Stomach (tissue), 8 donors: ENCODE measurements at regions not wholly inside any gene's neighbourhood (a gene's known extent, or its start where the extent isn't known, plus 50 kb on each side); places are given as distances from the start of the nearest gene placed in this dataset.

Experiments used
- DNase-seq, 2 donors: peaks; one replicate each; pipeline versions ENCODE4 v3.0.0 to v3.0.0-alpha.2; 2013 to 2019
- H3K27ac ChIP-seq, 5 donors: fragments of 200-600 bp in 4 of 5; sonication (generic) in 4 of 5; one replicate each; pipeline ENCODE4 v1.5.1; 2013 to 2019; ENCODE audit warnings: mild to moderate bottlenecking in 1 of 5, moderate library complexity in 1 of 5
- H3K27me3 ChIP-seq, 3 donors: fragments of 200-600 bp; sonication (generic); one replicate each; pipeline ENCODE4 v1.5.1; 2017 to 2019; ENCODE audit warnings: mixed run types in 1 of 3
- H3K36me3 ChIP-seq, 4 donors: fragments of 200-600 bp; sonication (generic); 1 replicate in 3 of 4; 2 replicates in 1 of 4; pipeline ENCODE4 v1.5.1; 2016 to 2019
- H3K4me1 ChIP-seq, 4 donors: fragments of 200-600 bp; sonication (generic); one replicate each; pipeline ENCODE4 v1.5.1; 2016 to 2019
- H3K4me3 ChIP-seq, 4 donors: fragments of 200-600 bp; sonication (generic) in 3 of 4; one replicate each; pipeline ENCODE4 v1.5.1; 2016 to 2019; ENCODE audit warnings: mild to moderate bottlenecking in 1 of 4
- H3K9me3 ChIP-seq, 4 donors: fragments of 200-600 bp; sonication (generic); one replicate each; pipeline ENCODE4 v1.5.1; 2016 to 2019
- CTCF ChIP-seq, 7 experiments: fragments of 450-650 bp in 4 of 7; fragments of 200-600 bp in 3 of 7; sonication (generic) in 3 of 7; IDR thresholded peaks; one replicate each; pipeline ENCODE4 v1.5.1; 2016 to 2019; ENCODE audit warnings: antibody characterized with exemption in 7 of 7, control low read depth in 2 of 7, mild to moderate bottlenecking in 1 of 7
- EP300 ChIP-seq: sonication (generic); formaldehyde crosslinking; IDR thresholded peaks from one replicate; pipeline ENCODE4 v1.6.1; 2017; ENCODE audit warnings: antibody characterized with exemption
- POLR2A ChIP-seq, 4 donors: fragments of 450-650 bp; IDR thresholded peaks; one replicate each; pipeline ENCODE4 v1.6.1; 2016; ENCODE audit warnings: antibody characterized with exemption in 4 of 4, control low read depth in 2 of 4, mild to moderate bottlenecking in 1 of 4, moderate library complexity in 1 of 4
- POLR2AphosphoS5 ChIP-seq, 3 donors: sonication (generic); formaldehyde crosslinking; IDR thresholded peaks; one replicate each; pipeline ENCODE4 v1.6.1; 2016; ENCODE audit warnings: antibody characterized with exemption in 3 of 3
- WGBS, 5 donors: extraction: QIAGEN DNeasy Blood & Tissue Kit in 3 of 5; methylation state at CpG; one replicate each; pipeline versions ENCODE4 v1.1.5 to v1.1.7; 2013 to 2018; 5-methylcytosine and 5-hydroxymethylcytosine counted together
- intact Hi-C: fragments of 100-400 bp; cut with DNase I; formaldehyde crosslinking; loops from one replicate; pipeline ENCODE4 v1.15.1; 2023; ENCODE audit warnings: low total_unique reads
- donor health status: healthy with polysubstance abuse.
- donor health status: Bipolar disorder and iron deficiency.
- donor health status: healthy.

- H3K9me3 ChIP-seq: no peaks in the 10 kb centered on the region
- no peaks in the 10 kb centered on the region for H3K36me3 ChIP-seq
- 33 to 55% (median 48%) methylated on average over 4 of the region's 4 CpGs for WGBS, 5 donors
- TF ChIP-seq POLR2AphosphoS5 (IDR thresholded peaks at IDR 0.05): no peak
- TF ChIP-seq POLR2A (IDR thresholded peaks at IDR 0.05): no peak
- no peak overlapping the region for H3K4me3 ChIP-seq
- intact Hi-C loops: no loop called here
- peaks cover 0 to 12% (median 10%) of the 10 kb centered on the region in 4 donors for H3K4me1 ChIP-seq
- no peaks in the 10 kb centered on the region for H3K27me3 ChIP-seq
- no peak overlapping the region for H3K27ac ChIP-seq
- DNase-seq: no peak
Observed at GRCh38 chr12:69112616-69113015, 126.8 kb upstream of the CPSF6 start.

- no peaks in the 10 kb centered on the region for H3K9me3 ChIP-seq
- H3K36me3 ChIP-seq: no peaks in the 10 kb centered on the region
- H3K27ac ChIP-seq: no peak overlapping the region
- WGBS, 5 donors: 63 to 94% (median 94%) methylated on average over 2 to 3 of the region's 3 CpGs
- no peaks in the 10 kb centered on the region for H3K4me1 ChIP-seq
- intact Hi-C loops: no loop called here
- H3K4me3 ChIP-seq: no peak overlapping the region
- H3K27me3 ChIP-seq: no peaks in the 10 kb centered on the region
- TF ChIP-seq POLR2A (IDR thresholded peaks at IDR 0.05) (no peak), EP300 (no peak), POLR2AphosphoS5 (IDR thresholded peaks at IDR 0.05) (no peak), CTCF (IDR thresholded peaks at IDR 0.05) (no peak)
- DNase-seq: no peak
Observed at GRCh38 chr12:69115099-69115498, 124.3 kb upstream of the CPSF6 start.

GRCh38 chr12:69115951-69116350 is 123.4 kb upstream of the CPSF6 start:
- Histone ChIP-seq H3K27me3 (no peaks in the 10 kb centered on the region), H3K9me3 (no peaks in the 10 kb centered on the region), H3K4me1 (no peaks in the 10 kb centered on the region), H3K36me3 (no peaks in the 10 kb centered on the region), H3K4me3 (no peak overlapping the region), H3K27ac (no peak overlapping the region)
- WGBS, 5 donors: 84 to 92% (median 89%) methylated on average over 7 to 9 of the region's 9 CpGs
- intact Hi-C loops: no loop called here
- DNase-seq: no peak
- TF ChIP-seq CTCF (IDR thresholded peaks at IDR 0.05): no peak
- no peak for TF ChIP-seq POLR2AphosphoS5 (IDR thresholded peaks at IDR 0.05)
- no peak for TF ChIP-seq EP300
- no peak for TF ChIP-seq POLR2A (IDR thresholded peaks at IDR 0.05)

- no peak overlapping the region for H3K4me3 ChIP-seq
- intact Hi-C loops: no loop called here
- WGBS, 5 donors: 75 to 88% (median 79%) methylated on average over 5 of the region's 5 CpGs
- no peaks in the 10 kb centered on the region for H3K36me3 ChIP-seq
- H3K27me3 ChIP-seq: no peaks in the 10 kb centered on the region
- H3K9me3 ChIP-seq: no peaks in the 10 kb centered on the region
- no peak for DNase-seq
- no peak for TF ChIP-seq POLR2A (IDR thresholded peaks at IDR 0.05)
- no peak for TF ChIP-seq EP300
- no peak for TF ChIP-seq POLR2AphosphoS5 (IDR thresholded peaks at IDR 0.05)
- no peak for TF ChIP-seq CTCF (IDR thresholded peaks at IDR 0.05)
- H3K27ac ChIP-seq: no peak overlapping the region
- no peaks in the 10 kb centered on the region for H3K4me1 ChIP-seq
Observed at GRCh38 chr12:69117566-69118266, 121.7 kb upstream of the CPSF6 start.

- no peak overlapping the region for H3K4me3 ChIP-seq
- TF ChIP-seq CTCF (IDR thresholded peaks at IDR 0.05) (no peak), EP300 (no peak), POLR2AphosphoS5 (IDR thresholded peaks at IDR 0.05) (no peak), POLR2A (IDR thresholded peaks at IDR 0.05) (no peak)
- H3K4me1 ChIP-seq: no peaks in the 10 kb centered on the region
- no peaks in the 10 kb centered on the region for H3K27me3 ChIP-seq
- H3K36me3 ChIP-seq: no peaks in the 10 kb centered on the region
- no peak for DNase-seq
- no peak overlapping the region for H3K27ac ChIP-seq
- intact Hi-C loops: no loop called here
- no peaks in the 10 kb centered on the region for H3K9me3 ChIP-seq
- WGBS, 5 donors: 58 to 84% (median 76%) methylated on average over 2 of the region's 2 CpGs
Observed at GRCh38 chr12:69118516-69118915, 120.9 kb upstream of the CPSF6 start.
